CD4-positive, CD25-positive, alpha-beta regulatory T cell (primary cell): ENCODE measurements at regions not wholly inside any gene's neighbourhood (a gene's known extent, or its start where the extent isn't known, plus 50 kb on each side); places are given as distances from the start of the nearest gene placed in this dataset.
"Not testable (repeated sequence)": the region's sequence is repeated elsewhere in the genome, so short reads cannot be mapped to it uniquely, and the experiment has no call there.

ENCODE experiments used
- ATAC-seq, 2 donors: fragments of 150-1000 bp; cut with Tn5 transposase; one replicate each; pipeline ENCODE4 v1.10.0; 2021; ENCODE audit warnings: low read depth in 2 of 2, moderate number of reproducible peaks in 2 of 2, moderate library complexity in 1 of 2
- DNase-seq, 3 donors: peaks; one replicate each; pipeline versions ENCODE4 v3.0.0 to v3.0.0-alpha.2; 2012 to 2022; ENCODE audit warnings: mixed read lengths in 1 of 3
- H3K27ac ChIP-seq: one replicate; pipeline ENCODE4 v1.7.0; 2013; ENCODE audit warnings: mild to moderate bottlenecking, low read length; ENCODE audit not compliant: insufficient read depth, poor library complexity, severe bottlenecking
- H3K27me3 ChIP-seq: one replicate; pipeline ENCODE4 v1.7.0; 2013; ENCODE audit warnings: low read length; ENCODE audit not compliant: control insufficient read depth, insufficient read depth
- H3K36me3 ChIP-seq: one replicate; pipeline ENCODE4 v1.7.0; 2013; ENCODE audit warnings: mild to moderate bottlenecking, low read length, moderate library complexity; ENCODE audit not compliant: control insufficient read depth, insufficient read depth
- H3K4me1 ChIP-seq: 2 replicates; pipeline ENCODE4 v1.7.0; 2013; ENCODE audit warnings: mild to moderate bottlenecking, low read length; ENCODE audit not compliant: insufficient read depth, control insufficient read depth, poor library complexity, severe bottlenecking
- H3K4me3 ChIP-seq: one replicate; pipeline ENCODE4 v1.7.0; 2013; ENCODE audit warnings: low read depth, mild to moderate bottlenecking, low read length, moderate library complexity
- H3K9me3 ChIP-seq, 2 experiments: 1 replicate in 1 of 2; 2 replicates in 1 of 2; pipeline ENCODE4 v1.7.0; 2013; ENCODE audit warnings: low read length in 2 of 2, mild to moderate bottlenecking in 1 of 2, moderate library complexity in 1 of 2; ENCODE audit not compliant: control insufficient read depth in 2 of 2
- H3K27ac Mint-ChIP-seq, 3 donors: one replicate each; pipeline ENCODE4 v1.8.0; 2020 to 2022; ENCODE audit warnings: mild to moderate bottlenecking in 3 of 3, mixed read lengths in 3 of 3, moderate library complexity in 2 of 3
- H3K27me3 Mint-ChIP-seq: one replicate; pipeline ENCODE4 v1.8.0; 2022; ENCODE audit warnings: mild to moderate bottlenecking, mixed read lengths
- H3K36me3 Mint-ChIP-seq: one replicate; pipeline ENCODE4 v1.8.0; 2020; ENCODE audit warnings: mixed read lengths
- H3K4me1 Mint-ChIP-seq, 4 donors: one replicate each; pipeline ENCODE4 v1.8.0; 2020 to 2022; ENCODE audit warnings: mixed read lengths in 4 of 4, mild to moderate bottlenecking in 1 of 4
- H3K4me3 Mint-ChIP-seq, 4 donors: one replicate each; pipeline ENCODE4 v1.8.0; 2020 to 2022; ENCODE audit warnings: mild to moderate bottlenecking in 4 of 4, mixed read lengths in 4 of 4, moderate library complexity in 3 of 4
- H3K9me3 Mint-ChIP-seq, 7 donors: one replicate each; pipeline ENCODE4 v1.8.0; 2020 to 2022; ENCODE audit warnings: mixed read lengths in 7 of 7, mild to moderate bottlenecking in 3 of 7, moderate library complexity in 2 of 7

DNA sequence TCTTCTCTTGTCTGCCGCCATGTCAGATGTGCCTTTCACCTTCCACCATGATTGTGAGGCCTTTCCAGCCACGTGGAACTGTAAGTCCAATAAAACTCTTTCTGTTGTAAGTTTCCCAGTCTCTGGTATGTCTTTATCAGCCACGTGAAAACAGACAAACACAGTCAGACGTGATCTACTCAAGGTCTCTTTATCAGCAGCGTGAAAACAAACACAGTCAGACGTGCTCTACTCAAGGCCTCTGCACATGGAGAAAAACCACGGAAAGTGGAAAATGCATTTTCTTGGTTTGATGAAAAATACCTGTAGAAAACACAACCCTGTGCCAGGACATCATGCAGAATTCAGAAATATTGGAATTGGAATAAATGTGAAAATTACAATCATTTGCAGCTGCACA is 1115.7 kb downstream of the TMEM121 start:
- Mint-ChIP-seq H3K4me3 (no peak overlapping the region), H3K4me1 (peaks cover 0 to 4% (median 0%) of the 10 kb centered on the region in 4 donors), H3K27me3 (peaks cover 18% of the 10 kb centered on the region), H3K36me3 (no peaks in the 10 kb centered on the region), H3K9me3 (peaks cover 0 to 3% (median 0%) of the 10 kb centered on the region in 7 donors), H3K27ac (no peak overlapping the region)
- Histone ChIP-seq H3K27me3 (no peaks in the 10 kb centered on the region), H3K4me3 (no peak overlapping the region), H3K27ac (no peak overlapping the region), H3K9me3 (no peaks in the 10 kb centered on the region), H3K4me1 (no peaks in the 10 kb centered on the region), H3K36me3 (no peaks in the 10 kb centered on the region)
- DNase-seq (no peak), ATAC-seq (no peak)

DNA sequence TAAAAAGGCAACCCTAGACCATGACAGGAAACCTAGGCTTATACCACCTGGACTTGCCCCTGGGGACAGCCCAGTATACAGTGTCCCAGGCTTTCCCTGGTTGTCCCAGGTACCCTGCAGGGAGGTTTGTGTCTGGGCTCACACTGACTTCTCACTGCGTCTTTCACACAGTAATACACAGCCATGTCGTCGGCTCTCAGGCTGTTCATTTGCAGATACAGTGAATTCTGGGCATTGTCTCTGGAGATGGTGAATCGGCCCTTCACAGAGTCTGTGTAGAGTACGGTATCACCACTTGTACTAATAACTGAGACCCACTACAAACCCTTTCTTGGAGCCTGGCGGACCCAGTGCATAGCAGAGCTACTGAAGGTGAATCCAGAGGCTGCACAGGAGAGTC is 1116.6 kb downstream of the TMEM121 start:
- not testable (repeated sequence) for H3K27ac ChIP-seq, H3K27ac Mint-ChIP-seq, H3K36me3 Mint-ChIP-seq, H3K9me3 Mint-ChIP-seq, H3K4me1 Mint-ChIP-seq, H3K4me1 ChIP-seq, H3K36me3 ChIP-seq, H3K4me3 ChIP-seq, H3K4me3 Mint-ChIP-seq, DNase-seq, H3K9me3 ChIP-seq, H3K27me3 ChIP-seq, ATAC-seq
- H3K27me3 Mint-ChIP-seq: peaks cover 21% of the 10 kb centered on the region

DNA sequence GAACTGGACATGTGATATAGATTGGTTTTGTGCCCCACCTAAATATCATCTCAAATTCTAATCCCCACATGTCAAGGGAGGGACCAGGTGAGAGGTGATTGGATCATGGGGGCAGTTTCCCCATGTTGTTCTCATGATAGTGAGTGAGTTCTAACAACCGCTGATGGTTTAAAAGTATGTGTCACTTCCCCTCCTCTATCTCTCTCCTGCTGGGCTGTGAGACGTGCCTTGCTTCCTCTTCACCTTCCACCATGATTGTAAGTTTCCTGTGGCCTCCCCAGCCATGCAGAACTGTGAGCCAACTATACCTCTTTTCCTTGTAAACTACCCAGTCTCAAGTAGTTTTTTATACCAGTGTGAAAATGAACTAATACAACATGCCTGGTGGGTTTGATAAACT is 1122.5 kb downstream of the TMEM121 start:
- not testable (repeated sequence) for H3K4me1 ChIP-seq, H3K27ac Mint-ChIP-seq, H3K36me3 Mint-ChIP-seq, DNase-seq, H3K9me3 Mint-ChIP-seq, H3K27me3 ChIP-seq, H3K4me1 Mint-ChIP-seq, ATAC-seq, H3K9me3 ChIP-seq, H3K27ac ChIP-seq, H3K4me3 ChIP-seq, H3K36me3 ChIP-seq, H3K4me3 Mint-ChIP-seq
- H3K27me3 Mint-ChIP-seq: peaks cover 32% of the 10 kb centered on the region

DNA sequence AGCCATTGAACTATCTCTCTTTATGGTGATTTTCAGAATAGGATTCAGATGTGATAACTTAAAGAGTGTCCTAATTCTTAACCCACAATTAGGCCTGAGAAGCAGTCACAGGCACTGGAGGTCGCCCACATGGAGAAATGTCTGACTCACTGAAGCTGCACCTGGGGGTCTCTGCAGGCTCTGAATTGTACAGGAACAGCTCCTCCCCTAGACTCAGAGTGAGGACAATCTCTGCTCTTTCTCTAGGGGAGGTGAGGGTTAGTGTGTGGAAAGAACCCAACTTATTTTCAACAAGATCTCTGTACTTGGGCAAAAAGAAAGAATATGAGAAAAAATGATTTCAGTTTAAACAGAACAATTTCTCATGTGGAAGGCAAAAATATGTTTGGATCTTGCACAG is 1124.6 kb downstream of the TMEM121 start:
- H3K4me1 Mint-ChIP-seq: no peaks in the 10 kb centered on the region
- peaks cover 5% of the 10 kb centered on the region for H3K27me3 ChIP-seq
- H3K36me3 Mint-ChIP-seq: no peaks in the 10 kb centered on the region
- H3K36me3 ChIP-seq: no peaks in the 10 kb centered on the region
- no peak overlapping the region for H3K27ac Mint-ChIP-seq
- peaks cover 39% of the 10 kb centered on the region for H3K27me3 Mint-ChIP-seq
- no peak overlapping the region for H3K4me3 Mint-ChIP-seq
- H3K4me1 ChIP-seq: no peaks in the 10 kb centered on the region
- no peak for DNase-seq
- H3K9me3 ChIP-seq: no peaks in the 10 kb centered on the region
- H3K4me3 ChIP-seq: no peak overlapping the region
- H3K27ac ChIP-seq: no peak overlapping the region
- peaks cover 0 to 4% (median 0%) of the 10 kb centered on the region in 7 donors for H3K9me3 Mint-ChIP-seq
- no peak for ATAC-seq

DNA sequence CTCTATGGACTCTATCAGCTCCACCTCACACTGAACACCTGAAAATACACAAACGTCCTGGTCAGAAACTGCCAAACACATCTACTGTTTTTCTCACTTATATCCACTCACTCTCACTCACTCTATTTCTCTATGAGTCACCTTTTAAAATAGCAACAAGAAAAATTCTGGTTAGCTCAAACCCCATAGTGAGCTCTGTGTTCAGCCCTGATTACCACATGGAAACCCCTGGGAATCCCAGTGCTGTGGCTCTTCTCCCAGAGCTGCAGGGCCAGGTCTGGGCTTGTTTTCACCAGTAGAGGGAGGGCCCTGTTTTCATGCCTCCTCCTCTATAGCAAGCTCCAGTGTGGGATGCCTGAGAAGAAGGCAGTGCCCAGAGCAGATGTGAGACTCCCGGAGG is 1126.1 kb downstream of the TMEM121 start:
- H3K4me3 Mint-ChIP-seq: no peak overlapping the region
- H3K4me1 ChIP-seq: no peaks in the 10 kb centered on the region
- H3K27me3 Mint-ChIP-seq: peaks cover 37% of the 10 kb centered on the region
- H3K9me3 ChIP-seq: no peaks in the 10 kb centered on the region
- no peaks in the 10 kb centered on the region for H3K36me3 Mint-ChIP-seq
- H3K9me3 Mint-ChIP-seq: peaks cover 0 to 4% (median 0%) of the 10 kb centered on the region in 7 donors
- no peak overlapping the region for H3K4me3 ChIP-seq
- DNase-seq (no peak), ATAC-seq (no peak)
- peaks cover 0 to under 1% (median under 1%) of the 10 kb centered on the region in 4 donors for H3K4me1 Mint-ChIP-seq
- H3K27ac Mint-ChIP-seq: no peak overlapping the region
- H3K36me3 ChIP-seq: no peaks in the 10 kb centered on the region
- H3K27me3 ChIP-seq: peaks cover 5% of the 10 kb centered on the region
- no peak overlapping the region for H3K27ac ChIP-seq

DNA sequence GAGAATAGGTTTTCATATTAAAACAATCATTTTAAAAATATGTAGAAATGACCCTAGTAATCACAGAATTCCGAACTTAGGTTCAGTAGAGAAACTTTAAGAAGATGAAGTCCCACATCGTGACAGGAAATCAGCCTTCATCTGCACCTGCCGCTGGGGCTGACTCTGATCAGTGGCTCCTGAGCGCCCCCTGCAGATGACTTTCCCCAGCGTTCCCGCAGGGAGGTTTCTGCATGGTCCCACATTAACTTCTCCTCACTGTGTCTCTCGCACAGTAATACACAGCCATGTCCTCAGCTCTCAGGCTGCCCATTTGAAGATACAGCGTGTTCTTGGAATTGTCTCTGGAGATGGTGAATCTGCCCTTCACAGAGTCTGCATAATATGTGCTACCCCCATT is 1131.1 kb downstream of the TMEM121 start:
- Mint-ChIP-seq H3K4me3 (no peak overlapping the region), H3K27ac (no peak overlapping the region), H3K9me3 (peaks cover 0 to 2% (median 0%) of the 10 kb centered on the region in 7 donors), H3K36me3 (no peaks in the 10 kb centered on the region), H3K27me3 (peaks cover 16% of the 10 kb centered on the region), H3K4me1 (peaks cover 0 to 7% (median 3%) of the 10 kb centered on the region in 4 donors)
- DNase-seq (peak in 2 of 3 donors; percentile 27 to 58), ATAC-seq (peak; percentile 50 to 71)
- H3K9me3 ChIP-seq: no peaks in the 10 kb centered on the region
- H3K4me1 ChIP-seq: no peaks in the 10 kb centered on the region
- H3K27ac ChIP-seq: no peak overlapping the region
- H3K36me3 ChIP-seq: no peaks in the 10 kb centered on the region
- H3K27me3 ChIP-seq: no peaks in the 10 kb centered on the region
- no peak overlapping the region for H3K4me3 ChIP-seq

DNA sequence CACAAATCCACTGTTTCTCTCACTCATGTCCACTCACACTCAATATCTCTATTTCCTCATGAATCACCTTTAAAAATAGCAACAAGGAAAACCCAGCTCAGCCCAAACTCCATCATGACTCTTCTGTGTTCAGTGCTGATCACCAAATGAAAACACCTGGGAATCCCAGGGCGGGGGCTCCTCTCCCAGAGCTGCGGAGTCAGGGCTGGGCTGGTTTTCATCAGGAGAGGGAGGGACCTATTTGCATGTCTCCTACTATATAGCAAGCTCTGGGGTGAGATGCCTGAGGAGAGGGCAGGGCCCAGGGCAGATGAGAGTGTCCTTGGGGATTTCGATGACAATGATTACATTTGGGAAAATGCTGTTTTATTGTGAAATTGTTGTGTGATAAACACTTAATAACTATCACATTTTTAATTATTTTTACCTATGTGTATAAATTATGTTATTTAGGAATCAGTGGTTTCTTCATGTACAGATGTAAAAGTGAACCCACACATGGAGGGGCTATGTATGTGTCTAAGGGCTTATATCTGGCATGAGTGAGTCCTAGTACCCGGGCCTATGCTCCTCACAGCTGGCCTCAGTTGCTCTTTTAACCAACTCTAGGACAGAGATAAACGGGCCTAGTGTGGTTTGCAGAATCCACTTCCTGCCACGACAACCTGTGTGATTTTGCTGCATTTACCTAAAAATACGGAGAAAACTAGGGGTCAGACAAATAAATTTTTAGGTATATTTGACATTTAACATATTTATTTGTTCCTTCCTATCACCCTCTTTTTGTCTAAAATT is 1131.9 kb downstream of the TMEM121 start:
- H3K27me3 Mint-ChIP-seq: peaks cover 14% of the 10 kb centered on the region
- not testable (repeated sequence) for DNase-seq, H3K27ac ChIP-seq, H3K4me3 Mint-ChIP-seq, H3K4me3 ChIP-seq, H3K27me3 ChIP-seq, H3K9me3 ChIP-seq, H3K36me3 Mint-ChIP-seq, H3K27ac Mint-ChIP-seq, H3K4me1 ChIP-seq, ATAC-seq, H3K4me1 Mint-ChIP-seq, H3K9me3 Mint-ChIP-seq, H3K36me3 ChIP-seq

DNA sequence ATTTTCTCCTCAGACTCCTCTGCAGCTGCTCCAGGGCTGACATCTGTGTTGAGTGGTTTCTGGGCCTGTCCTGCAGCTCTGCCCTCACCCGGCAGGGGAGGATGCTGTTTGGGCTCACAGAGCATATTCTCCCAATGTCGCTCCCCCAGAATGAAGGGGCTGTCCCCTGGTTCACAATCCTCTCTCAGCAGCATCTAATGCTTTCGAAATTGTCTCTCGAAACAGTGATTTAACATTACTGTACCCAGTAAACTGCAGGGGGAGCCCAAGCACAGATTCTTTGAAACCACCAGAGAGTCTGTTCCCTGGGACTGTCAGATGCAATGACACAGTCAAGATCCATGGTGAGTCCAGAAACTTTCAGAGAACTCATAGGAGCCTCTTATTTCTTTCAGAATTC is 1135.2 kb downstream of the TMEM121 start:
- H3K27me3 ChIP-seq, H3K36me3 Mint-ChIP-seq, H3K4me1 ChIP-seq, H3K9me3 ChIP-seq, H3K4me3 Mint-ChIP-seq, H3K36me3 ChIP-seq, H3K4me3 ChIP-seq, H3K27me3 Mint-ChIP-seq, H3K27ac ChIP-seq, H3K9me3 Mint-ChIP-seq: not testable (repeated sequence)
- H3K4me1 Mint-ChIP-seq: peaks cover 0 to 13% (median 7%) of the 10 kb centered on the region in 4 donors
- DNase-seq (peak in 2 of 3 donors; percentile 24 to 53), ATAC-seq (peak; percentile 40 to 45)
- peak overlapping the region in 1 of 3 donors; percentile 12 for H3K27ac Mint-ChIP-seq
